ENCODE measurements at regions not wholly inside any gene's neighbourhood (a gene's known extent, or its start where the extent isn't known, plus 50 kb on each side); places are given as distances from the start of the nearest gene placed in this dataset.

- no peak for TF ChIP-seq CTCF (IDR thresholded peaks at IDR 0.05)
- no peaks in the 10 kb centered on the region for H3K4me1 Mint-ChIP-seq (ENCODE audit: unreplicated experiment)
- peaks cover 21% of the 10 kb centered on the region for H3K9me3 Mint-ChIP-seq (ENCODE audit: unreplicated experiment)
- no peaks in the 10 kb centered on the region for H3K36me3 Mint-ChIP-seq (ENCODE audit: unreplicated experiment)
- DNase-seq (ENCODE audit: extremely low spot score, unreplicated experiment), result no peak
- H3K27me3 Mint-ChIP-seq (ENCODE audit: unreplicated experiment), result no peaks in the 10 kb centered on the region
- no peak overlapping the region for H3K4me3 Mint-ChIP-seq (ENCODE audit: unreplicated experiment)
- H3K27ac Mint-ChIP-seq (ENCODE audit: unreplicated experiment), result no peak overlapping the region
Measured at GRCh38 chr16:62755938-62756337, 719.7 kb upstream of the CDH8 start.

GRCh38 chr16:62752854-62753253 is 716.6 kb upstream of the CDH8 start:
- H3K27ac Mint-ChIP-seq (ENCODE audit: unreplicated experiment), result no peak overlapping the region
- no peak for DNase-seq (ENCODE audit: extremely low spot score, unreplicated experiment)
- no peak overlapping the region for H3K4me3 Mint-ChIP-seq (ENCODE audit: unreplicated experiment)
- no peaks in the 10 kb centered on the region for H3K27me3 Mint-ChIP-seq (ENCODE audit: unreplicated experiment)
- TF ChIP-seq CTCF (IDR thresholded peaks at IDR 0.05), result no peak
- H3K4me1 Mint-ChIP-seq (ENCODE audit: unreplicated experiment), result no peaks in the 10 kb centered on the region
- H3K9me3 Mint-ChIP-seq (ENCODE audit: unreplicated experiment), result peaks cover 10% of the 10 kb centered on the region
- no peaks in the 10 kb centered on the region for H3K36me3 Mint-ChIP-seq (ENCODE audit: unreplicated experiment)

DNA sequence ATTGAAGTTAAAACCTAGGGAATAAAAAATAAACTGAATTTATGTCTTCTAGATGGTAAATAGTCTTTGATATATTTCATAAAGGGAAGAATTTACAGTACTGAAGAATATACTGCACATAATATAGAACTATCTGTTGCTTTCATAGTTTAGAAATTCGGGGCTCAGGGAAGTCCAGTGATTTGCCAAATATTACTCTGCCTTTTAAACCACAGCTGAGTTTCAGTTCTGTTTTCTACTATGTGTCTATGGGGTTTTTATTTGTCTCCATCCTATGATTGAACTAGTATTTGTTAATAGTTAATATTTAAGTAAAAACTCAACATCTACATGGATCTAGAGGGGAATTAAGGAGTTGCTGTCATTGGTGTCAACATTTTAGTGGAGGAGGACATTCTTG is 715.0 kb upstream of the CDH8 start:
- Mint-ChIP-seq H3K36me3 (ENCODE audit: unreplicated experiment) (no peaks in the 10 kb centered on the region), H3K27ac (ENCODE audit: unreplicated experiment) (no peak overlapping the region), H3K9me3 (ENCODE audit: unreplicated experiment) (peaks cover 10% of the 10 kb centered on the region), H3K4me1 (ENCODE audit: unreplicated experiment) (no peaks in the 10 kb centered on the region), H3K27me3 (ENCODE audit: unreplicated experiment) (no peaks in the 10 kb centered on the region), H3K4me3 (ENCODE audit: unreplicated experiment) (no peak overlapping the region)
- TF ChIP-seq CTCF (IDR thresholded peaks at IDR 0.05), result no peak
- DNase-seq (ENCODE audit: extremely low spot score, unreplicated experiment), result no peak

DNA sequence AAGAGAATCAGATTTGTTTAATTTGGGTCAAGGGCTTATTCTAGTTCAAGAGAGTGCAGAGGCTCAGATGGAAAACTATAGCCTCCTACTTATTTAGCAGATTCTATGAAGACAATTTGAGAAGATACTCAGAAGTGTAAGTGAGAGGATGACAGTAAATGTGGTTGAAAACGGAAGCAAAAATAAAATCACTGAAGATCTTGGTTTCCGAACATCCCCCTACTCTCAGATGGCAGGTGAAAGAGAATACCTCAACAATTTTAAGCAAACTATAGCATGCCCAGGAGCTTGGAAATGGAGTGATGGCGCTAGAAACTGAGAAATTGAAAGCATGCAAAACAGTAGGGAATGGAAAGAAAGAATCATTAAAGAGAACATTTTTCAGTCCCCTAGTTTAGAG is 705.5 kb upstream of the CDH8 start:
- peaks cover 29% of the 10 kb centered on the region for H3K9me3 Mint-ChIP-seq (ENCODE audit: unreplicated experiment)
- TF ChIP-seq CTCF (IDR thresholded peaks at IDR 0.05), result no peak
- no peak for DNase-seq (ENCODE audit: extremely low spot score, unreplicated experiment)
- H3K27ac Mint-ChIP-seq (ENCODE audit: unreplicated experiment), result no peak overlapping the region
- H3K27me3 Mint-ChIP-seq (ENCODE audit: unreplicated experiment), result no peaks in the 10 kb centered on the region
- H3K36me3 Mint-ChIP-seq (ENCODE audit: unreplicated experiment), result no peaks in the 10 kb centered on the region
- no peaks in the 10 kb centered on the region for H3K4me1 Mint-ChIP-seq (ENCODE audit: unreplicated experiment)
- H3K4me3 Mint-ChIP-seq (ENCODE audit: unreplicated experiment), result no peak overlapping the region

DNA sequence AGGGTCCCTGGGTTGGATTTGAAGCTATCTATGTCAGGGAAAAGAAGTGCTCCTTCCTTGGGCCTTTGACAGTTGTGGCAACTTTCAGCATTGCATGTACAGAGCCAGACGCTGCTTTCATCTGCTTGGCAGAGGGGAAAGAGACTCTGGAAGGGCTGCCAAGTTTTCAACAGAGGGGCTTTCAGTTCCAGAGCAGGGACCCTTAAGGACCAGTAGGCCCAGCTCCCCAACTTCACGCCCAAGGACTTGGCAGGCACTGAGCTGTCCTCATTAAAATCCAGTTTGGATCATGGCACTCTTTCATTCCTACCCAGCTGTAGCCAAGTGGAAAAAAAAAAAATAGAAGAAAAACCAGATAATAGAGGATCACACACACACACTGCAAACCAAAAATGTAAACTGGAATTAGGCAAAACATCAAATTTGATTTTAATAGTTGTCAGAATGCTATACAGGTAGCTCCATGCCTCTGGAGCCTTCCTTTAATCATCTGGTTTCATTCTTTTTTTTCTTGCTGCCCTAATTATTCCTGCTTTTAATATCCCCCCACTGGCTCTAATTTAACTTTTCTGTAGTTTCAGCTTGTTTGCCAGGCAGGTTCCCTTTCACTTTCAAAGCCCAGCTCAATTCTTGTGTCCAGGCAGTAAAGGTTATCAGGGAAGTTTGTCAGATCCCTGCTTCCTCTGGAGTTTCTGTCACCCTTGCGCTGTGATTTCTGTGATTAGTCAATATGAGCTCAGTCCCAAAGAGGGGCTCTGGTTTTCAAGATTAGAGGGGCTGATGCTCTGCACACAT is 702.6 kb upstream of the CDH8 start:
- no peak for TF ChIP-seq CTCF (IDR thresholded peaks at IDR 0.05)
- Mint-ChIP-seq H3K27me3 (ENCODE audit: unreplicated experiment) (no peaks in the 10 kb centered on the region), H3K36me3 (ENCODE audit: unreplicated experiment) (no peaks in the 10 kb centered on the region), H3K4me1 (ENCODE audit: unreplicated experiment) (no peaks in the 10 kb centered on the region), H3K27ac (ENCODE audit: unreplicated experiment) (no peak overlapping the region), H3K9me3 (ENCODE audit: unreplicated experiment) (peaks cover 22% of the 10 kb centered on the region), H3K4me3 (ENCODE audit: unreplicated experiment) (no peak overlapping the region)
- DNase-seq (ENCODE audit: extremely low spot score, unreplicated experiment), result no peak
